RWPE2 (cell line): ENCODE measurements at regions not wholly inside any gene's neighbourhood (a gene's known extent, or its start where the extent isn't known, plus 50 kb on each side); places are given as distances from the start of the nearest gene placed in this dataset.

ENCODE experiments used
- ATAC-seq: fragments of 200-7000 bp; cut with Tn5 transposase; 3 replicates; pipeline ENCODE4 v1.9.1; 2021; ENCODE audit warnings: low read depth
- DNase-seq: peaks from one replicate; pipeline ENCODE4 v3.0.0-alpha.2; 2020; ENCODE audit warnings: low spot score
- H3K27ac ChIP-seq: fragments of 450-650 bp; 2 replicates; pipeline ENCODE4 v1.5.1; 2017; ENCODE audit warnings: mild to moderate bottlenecking; ENCODE audit not compliant: poor library complexity, severe bottlenecking
- H3K27me3 ChIP-seq: fragments of 250-450 bp; sonication (Bioruptor Pico); 2 replicates; pipeline ENCODE4 v1.5.1; 2021; ENCODE audit warnings: mild to moderate bottlenecking, moderate library complexity; ENCODE audit not compliant: insufficient read depth, poor library complexity, severe bottlenecking
- H3K36me3 ChIP-seq: fragments of 250-450 bp; sonication (Bioruptor Pico); 2 replicates; pipeline ENCODE4 v1.5.1; 2020; ENCODE audit warnings: low read depth, mild to moderate bottlenecking, moderate library complexity
- H3K4me1 ChIP-seq: fragments of 250-450 bp; sonication (Bioruptor Pico); 2 replicates; pipeline ENCODE4 v1.5.1; 2021; ENCODE audit warnings: mild to moderate bottlenecking, moderate library complexity; ENCODE audit not compliant: insufficient read depth, poor library complexity, severe bottlenecking
- H3K4me3 ChIP-seq: fragments of 250-450 bp; sonication (Bioruptor Pico); 2 replicates; pipeline ENCODE4 v1.5.1; 2021; ENCODE audit warnings: mild to moderate bottlenecking, moderate library complexity; ENCODE audit not compliant: severe bottlenecking
- H3K9me3 ChIP-seq: fragments of 250-450 bp; sonication (Bioruptor Pico); 2 replicates; pipeline ENCODE4 v1.5.1; 2021; ENCODE audit warnings: mild to moderate bottlenecking, moderate library complexity; ENCODE audit not compliant: severe bottlenecking
- TF ChIP-seq, protein P1 (sequence below): fragments of 450-650 bp; IDR thresholded peaks from one replicate; pipeline ENCODE4 v1.5.1; 2017; ENCODE audit warnings: mild to moderate bottlenecking, moderate library complexity; ENCODE audit not compliant: poor library complexity, severe bottlenecking

- ATAC-seq (no peak), DNase-seq (no peak)
- peaks cover 14% of the 10 kb centered on the region for H3K4me1 ChIP-seq
- no peak overlapping the region for H3K27ac ChIP-seq
- TF ChIP-seq, protein P1, sequence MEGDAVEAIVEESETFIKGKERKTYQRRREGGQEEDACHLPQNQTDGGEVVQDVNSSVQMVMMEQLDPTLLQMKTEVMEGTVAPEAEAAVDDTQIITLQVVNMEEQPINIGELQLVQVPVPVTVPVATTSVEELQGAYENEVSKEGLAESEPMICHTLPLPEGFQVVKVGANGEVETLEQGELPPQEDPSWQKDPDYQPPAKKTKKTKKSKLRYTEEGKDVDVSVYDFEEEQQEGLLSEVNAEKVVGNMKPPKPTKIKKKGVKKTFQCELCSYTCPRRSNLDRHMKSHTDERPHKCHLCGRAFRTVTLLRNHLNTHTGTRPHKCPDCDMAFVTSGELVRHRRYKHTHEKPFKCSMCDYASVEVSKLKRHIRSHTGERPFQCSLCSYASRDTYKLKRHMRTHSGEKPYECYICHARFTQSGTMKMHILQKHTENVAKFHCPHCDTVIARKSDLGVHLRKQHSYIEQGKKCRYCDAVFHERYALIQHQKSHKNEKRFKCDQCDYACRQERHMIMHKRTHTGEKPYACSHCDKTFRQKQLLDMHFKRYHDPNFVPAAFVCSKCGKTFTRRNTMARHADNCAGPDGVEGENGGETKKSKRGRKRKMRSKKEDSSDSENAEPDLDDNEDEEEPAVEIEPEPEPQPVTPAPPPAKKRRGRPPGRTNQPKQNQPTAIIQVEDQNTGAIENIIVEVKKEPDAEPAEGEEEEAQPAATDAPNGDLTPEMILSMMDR: no peak
- no peaks in the 10 kb centered on the region for H3K9me3 ChIP-seq
- H3K4me3 ChIP-seq: no peak overlapping the region
- no peaks in the 10 kb centered on the region for H3K36me3 ChIP-seq
- no peaks in the 10 kb centered on the region for H3K27me3 ChIP-seq
These were observed 173.9 kb downstream of the ANAPC1 start for GRCh38 chr2:111710085-111710484.

DNA sequence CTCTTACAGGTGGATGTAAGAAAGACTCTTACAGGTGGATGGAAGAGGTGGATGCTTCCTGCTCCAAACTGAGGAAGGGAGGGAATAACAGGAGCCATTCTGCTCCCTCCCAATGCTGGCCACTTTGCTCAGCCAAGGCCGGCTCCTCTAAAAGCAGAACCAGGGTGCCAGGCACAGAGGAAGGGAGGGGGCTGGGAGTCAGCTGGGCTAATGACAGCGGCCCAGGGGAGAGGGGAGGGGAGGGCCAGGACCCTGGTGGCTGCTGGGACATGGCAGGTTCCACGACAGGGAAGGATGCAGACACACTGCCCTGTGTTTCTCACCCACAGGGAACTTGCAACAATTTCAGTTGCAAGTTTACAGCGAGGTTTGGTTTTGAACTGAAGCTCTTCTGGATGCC lies 173.4 kb downstream of the ANAPC1 start:
- Histone ChIP-seq H3K4me3 (no peak overlapping the region), H3K9me3 (no peaks in the 10 kb centered on the region), H3K4me1 (peaks cover 9% of the 10 kb centered on the region), H3K27me3 (no peaks in the 10 kb centered on the region), H3K36me3 (no peaks in the 10 kb centered on the region), H3K27ac (no peak overlapping the region)
- DNase-seq (no peak), ATAC-seq (no peak)
- TF ChIP-seq, protein P1: no peak

- no peak overlapping the region for H3K4me3 ChIP-seq
- H3K4me1 ChIP-seq: peaks cover 3% of the 10 kb centered on the region
- H3K27me3 ChIP-seq: no peaks in the 10 kb centered on the region
- TF ChIP-seq, protein P1: no peak
- no peak for ATAC-seq
- H3K27ac ChIP-seq: no peak overlapping the region
- no peaks in the 10 kb centered on the region for H3K36me3 ChIP-seq
- DNase-seq: no peak
- H3K9me3 ChIP-seq: no peaks in the 10 kb centered on the region
These were observed 172.7 kb downstream of the ANAPC1 start for GRCh38 chr2:111711270-111711669.

- no peak overlapping the region for H3K27ac ChIP-seq
- no peaks in the 10 kb centered on the region for H3K36me3 ChIP-seq
- H3K27me3 ChIP-seq: no peaks in the 10 kb centered on the region
- no peak for ATAC-seq
- no peaks in the 10 kb centered on the region for H3K4me1 ChIP-seq
- no peaks in the 10 kb centered on the region for H3K9me3 ChIP-seq
- no peak for DNase-seq
- TF ChIP-seq, protein P1: no peak
- H3K4me3 ChIP-seq: no peak overlapping the region
These were observed 171.6 kb downstream of the ANAPC1 start for GRCh38 chr2:111712361-111712760.

DNA sequence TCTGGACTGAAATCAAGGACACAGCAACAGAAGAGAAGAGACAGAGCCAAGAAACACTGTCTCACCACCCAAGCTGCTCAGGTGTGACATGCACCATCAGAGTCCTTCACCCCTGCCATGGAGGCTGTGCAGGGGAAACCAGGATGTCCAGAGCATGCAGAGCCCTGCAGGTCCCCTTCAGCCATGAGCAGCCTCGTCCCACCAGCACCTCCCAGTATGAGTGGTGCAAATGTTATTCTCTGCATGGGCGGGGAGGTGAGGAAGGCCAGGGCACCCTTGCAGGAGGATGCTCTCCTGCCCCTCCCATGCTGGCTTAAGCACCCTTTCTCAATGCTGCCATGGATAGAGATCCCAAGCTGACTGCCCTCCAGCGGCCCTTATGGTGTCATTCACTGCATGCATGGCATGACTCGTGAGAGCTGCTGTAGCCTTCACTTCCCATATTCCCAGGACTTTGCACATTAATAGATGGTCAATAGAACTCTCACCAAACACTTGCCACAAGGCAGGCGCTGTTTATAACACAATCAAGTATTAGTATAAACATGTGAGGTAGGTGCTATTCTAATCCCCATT lies 171.0 kb downstream of the ANAPC1 start:
- Histone ChIP-seq H3K9me3 (no peaks in the 10 kb centered on the region), H3K36me3 (no peaks in the 10 kb centered on the region), H3K4me1 (no peaks in the 10 kb centered on the region), H3K4me3 (no peak overlapping the region), H3K27me3 (no peaks in the 10 kb centered on the region), H3K27ac (no peak overlapping the region)
- ATAC-seq: no peak
- DNase-seq: no peak
- TF ChIP-seq, protein P1: no peak
